Type B pancreatic cell (in vitro differentiated cells): ENCODE measurements at regions not wholly inside any gene's neighbourhood (a gene's known extent, or its start where the extent isn't known, plus 50 kb on each side); places are given as distances from the start of the nearest gene placed in this dataset.
A peak's percentile ranks its signal among the peaks of the same experiment; 100 is the strongest.

Source experiments
- DNase-seq: peaks from one replicate; pipeline ENCODE4 v3.0.0; 2021; ENCODE audit warnings: mixed read lengths; ENCODE audit not compliant: unreplicated experiment; ENCODE audit errors: extremely low spot score
- H3K27ac Mint-ChIP-seq: 2 replicates; pipeline ENCODE4 v1.8.0; 2021; ENCODE audit warnings: mild to moderate bottlenecking, mixed read lengths
- H3K27me3 Mint-ChIP-seq: 2 replicates; pipeline ENCODE4 v1.8.0; 2021; ENCODE audit warnings: mixed read lengths
- H3K36me3 Mint-ChIP-seq: 2 replicates; pipeline ENCODE4 v1.8.0; 2021; ENCODE audit warnings: mixed read lengths
- H3K4me1 Mint-ChIP-seq: one replicate; pipeline ENCODE4 v1.8.0; 2021; ENCODE audit warnings: mixed read lengths; ENCODE audit not compliant: unreplicated experiment
- H3K4me3 Mint-ChIP-seq: 2 replicates; pipeline ENCODE4 v1.8.0; 2021; ENCODE audit warnings: mild to moderate bottlenecking, mixed read lengths
- H3K9me3 Mint-ChIP-seq: 2 replicates; pipeline ENCODE4 v1.8.0; 2021; ENCODE audit warnings: mixed read lengths
- TF ChIP-seq, protein P1 (sequence below): fragments of 200-600 bp; sonication (generic); conservative IDR thresholded peaks from 2 replicates; pipeline ENCODE4 v1.5.0; 2021; ENCODE audit warnings: antibody characterized with exemption, mild to moderate bottlenecking

DNA sequence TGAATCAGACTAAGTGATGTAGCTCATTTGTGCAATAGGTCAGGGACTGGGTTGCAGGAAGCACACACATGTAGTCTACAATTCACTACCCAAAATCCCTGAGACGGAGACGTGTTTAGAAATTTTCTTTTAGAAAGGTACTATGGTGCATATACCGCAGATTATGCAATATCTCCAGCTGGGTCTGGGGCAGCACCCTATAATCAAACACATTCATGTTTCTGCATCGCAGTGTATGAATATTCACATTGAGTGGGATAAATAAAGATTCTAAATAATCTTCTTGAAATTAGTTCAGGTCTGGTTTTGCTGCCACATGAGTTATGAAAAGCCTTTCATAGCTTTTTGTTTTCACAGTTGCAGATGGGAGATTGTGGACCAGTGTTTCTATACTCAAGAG lies 395.7 kb upstream of the FANCL start:
- peaks cover 18% of the 10 kb centered on the region for H3K4me1 Mint-ChIP-seq
- no peaks in the 10 kb centered on the region for H3K27me3 Mint-ChIP-seq
- H3K36me3 Mint-ChIP-seq: no peaks in the 10 kb centered on the region
- DNase-seq: no peak
- H3K9me3 Mint-ChIP-seq: no peaks in the 10 kb centered on the region
- no peak overlapping the region for H3K4me3 Mint-ChIP-seq
- TF ChIP-seq, protein P1, sequence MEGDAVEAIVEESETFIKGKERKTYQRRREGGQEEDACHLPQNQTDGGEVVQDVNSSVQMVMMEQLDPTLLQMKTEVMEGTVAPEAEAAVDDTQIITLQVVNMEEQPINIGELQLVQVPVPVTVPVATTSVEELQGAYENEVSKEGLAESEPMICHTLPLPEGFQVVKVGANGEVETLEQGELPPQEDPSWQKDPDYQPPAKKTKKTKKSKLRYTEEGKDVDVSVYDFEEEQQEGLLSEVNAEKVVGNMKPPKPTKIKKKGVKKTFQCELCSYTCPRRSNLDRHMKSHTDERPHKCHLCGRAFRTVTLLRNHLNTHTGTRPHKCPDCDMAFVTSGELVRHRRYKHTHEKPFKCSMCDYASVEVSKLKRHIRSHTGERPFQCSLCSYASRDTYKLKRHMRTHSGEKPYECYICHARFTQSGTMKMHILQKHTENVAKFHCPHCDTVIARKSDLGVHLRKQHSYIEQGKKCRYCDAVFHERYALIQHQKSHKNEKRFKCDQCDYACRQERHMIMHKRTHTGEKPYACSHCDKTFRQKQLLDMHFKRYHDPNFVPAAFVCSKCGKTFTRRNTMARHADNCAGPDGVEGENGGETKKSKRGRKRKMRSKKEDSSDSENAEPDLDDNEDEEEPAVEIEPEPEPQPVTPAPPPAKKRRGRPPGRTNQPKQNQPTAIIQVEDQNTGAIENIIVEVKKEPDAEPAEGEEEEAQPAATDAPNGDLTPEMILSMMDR: no peak
- H3K27ac Mint-ChIP-seq: no peak overlapping the region

DNA sequence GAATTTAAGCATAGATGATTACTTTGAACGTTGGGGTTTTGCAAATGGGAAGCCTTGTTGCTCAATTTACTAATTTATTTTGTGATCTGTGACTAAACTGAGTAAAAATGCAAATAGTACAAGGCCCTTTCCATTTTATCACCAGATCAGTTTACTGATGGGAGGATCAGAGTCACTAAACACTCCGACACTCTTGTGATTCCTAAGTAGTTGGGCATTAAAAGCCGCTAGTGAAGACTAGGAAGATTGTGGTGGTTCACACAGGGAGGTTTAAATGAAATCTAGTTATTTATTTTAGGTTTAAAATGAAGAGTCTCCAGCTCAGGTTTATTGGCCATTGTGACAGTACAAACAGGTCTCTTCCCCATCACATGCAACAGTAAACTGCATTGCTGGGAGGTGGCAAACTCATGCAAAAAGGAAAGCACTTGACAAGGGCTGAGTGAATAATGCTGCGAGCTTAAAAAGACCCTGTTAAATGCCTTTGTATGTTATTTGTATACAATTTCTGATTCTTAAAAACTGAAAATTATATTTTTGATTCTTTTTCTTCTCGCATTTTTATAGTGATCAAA lies 394.8 kb upstream of the FANCL start:
- Mint-ChIP-seq H3K27me3 (no peaks in the 10 kb centered on the region), H3K4me1 (peaks cover 20% of the 10 kb centered on the region), H3K9me3 (no peaks in the 10 kb centered on the region), H3K27ac (no peak overlapping the region), H3K36me3 (no peaks in the 10 kb centered on the region), H3K4me3 (no peak overlapping the region)
- TF ChIP-seq, protein P1: no peak
- DNase-seq: no peak

DNA sequence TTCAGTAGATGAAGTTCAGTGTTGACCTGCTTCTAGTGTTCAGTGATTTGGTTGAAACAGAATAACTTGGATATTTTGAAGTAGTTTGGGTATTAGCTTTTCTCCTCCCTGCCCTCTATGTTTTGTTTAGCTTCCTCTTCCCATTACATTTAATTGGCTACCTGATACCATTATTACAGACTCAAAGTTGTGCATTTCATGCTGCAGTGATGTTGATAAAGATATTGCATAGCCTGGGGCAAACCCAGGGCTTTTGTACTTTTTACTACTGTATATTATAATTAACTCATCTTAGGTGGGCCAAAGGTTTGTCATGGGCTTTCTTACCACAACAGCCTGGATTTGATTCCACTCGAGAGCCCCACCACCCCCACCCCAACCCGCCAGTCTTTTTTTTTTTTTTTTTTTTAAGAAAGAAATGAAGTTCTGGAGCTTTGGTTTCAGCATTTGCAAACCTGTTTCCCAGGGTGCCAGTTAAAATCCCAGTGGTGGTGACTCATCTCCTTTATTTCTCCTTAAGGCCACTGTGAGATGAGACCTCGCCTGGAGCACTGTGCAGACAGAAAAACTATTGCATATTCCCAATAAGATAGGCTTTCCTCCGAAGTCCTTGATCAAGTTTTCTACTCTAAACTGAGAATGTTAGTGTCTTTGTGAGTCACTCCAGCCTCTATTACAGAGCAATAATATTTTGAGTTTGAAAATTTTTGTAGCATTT lies 393.7 kb upstream of the FANCL start:
- H3K27me3 Mint-ChIP-seq: no peaks in the 10 kb centered on the region
- TF ChIP-seq, protein P1: no peak
- no peaks in the 10 kb centered on the region for H3K9me3 Mint-ChIP-seq
- DNase-seq: no peak
- H3K27ac Mint-ChIP-seq: peak overlapping the region; percentile 67
- no peaks in the 10 kb centered on the region for H3K36me3 Mint-ChIP-seq
- no peak overlapping the region for H3K4me3 Mint-ChIP-seq
- H3K4me1 Mint-ChIP-seq: peaks cover 20% of the 10 kb centered on the region

DNA sequence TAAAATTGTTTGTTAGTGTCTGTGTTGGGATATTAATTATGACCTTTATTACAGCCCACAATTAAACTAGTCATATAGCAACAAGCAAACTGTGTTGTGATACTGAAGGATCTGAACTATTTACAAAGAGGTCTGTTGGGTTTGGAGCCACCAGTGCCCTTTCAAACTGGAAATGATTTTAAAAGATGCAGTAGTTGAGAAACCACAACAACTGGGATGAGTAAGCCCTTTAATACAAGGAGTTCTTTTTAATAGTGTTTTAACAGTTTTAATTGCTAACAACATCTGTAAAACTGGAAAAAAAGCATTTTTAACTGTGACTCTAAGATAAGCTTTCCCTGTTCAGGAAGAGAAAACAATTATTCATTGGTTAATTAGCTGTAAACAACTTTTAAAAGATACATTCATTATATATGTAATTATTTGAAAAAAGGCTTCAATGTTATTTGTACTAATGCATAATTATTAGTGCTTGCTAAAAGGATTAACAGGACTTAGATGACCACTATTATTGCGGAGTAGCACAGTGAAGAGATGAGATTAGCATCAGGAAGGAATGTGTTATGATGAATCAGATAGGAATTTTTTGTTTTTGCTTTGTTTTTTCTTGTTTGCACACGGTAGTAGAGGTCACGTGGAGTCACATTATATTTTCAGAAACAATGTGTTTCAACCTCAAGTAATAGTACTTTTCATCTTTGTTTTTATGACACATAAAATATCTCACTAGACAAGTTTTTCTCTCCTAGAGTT lies 392.7 kb upstream of the FANCL start:
- Mint-ChIP-seq H3K9me3 (no peaks in the 10 kb centered on the region), H3K27me3 (no peaks in the 10 kb centered on the region), H3K36me3 (no peaks in the 10 kb centered on the region), H3K4me1 (peaks cover 23% of the 10 kb centered on the region), H3K27ac (peak overlapping the region; percentile 48), H3K4me3 (peak overlapping the region; percentile 11)
- TF ChIP-seq, protein P1: no peak
- no peak for DNase-seq

DNA sequence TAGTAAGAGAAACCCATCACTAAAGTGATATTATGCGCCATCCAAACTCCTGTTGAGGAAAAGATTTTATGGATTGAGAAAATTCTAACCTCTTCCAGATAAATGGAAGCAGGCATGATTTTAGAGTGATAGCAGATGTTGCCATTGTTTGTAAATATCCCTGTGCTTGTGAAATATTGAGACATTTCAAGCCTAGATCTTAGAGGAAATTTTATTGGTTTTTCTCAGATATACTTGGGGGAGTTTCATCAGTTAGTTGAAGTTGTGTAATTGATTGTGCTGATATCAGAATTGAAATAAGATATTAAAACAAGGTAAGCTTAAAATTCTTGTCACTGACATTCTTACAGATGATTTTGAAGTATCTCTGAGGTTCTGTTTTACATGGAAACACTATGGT lies 390.9 kb upstream of the FANCL start:
- Mint-ChIP-seq H3K36me3 (no peaks in the 10 kb centered on the region), H3K4me3 (no peak overlapping the region), H3K27ac (no peak overlapping the region), H3K27me3 (no peaks in the 10 kb centered on the region), H3K9me3 (no peaks in the 10 kb centered on the region), H3K4me1 (peaks cover 23% of the 10 kb centered on the region)
- TF ChIP-seq, protein P1: no peak
- no peak for DNase-seq
